Hepatocyte (in vitro differentiated cells): ENCODE measurements at regions not wholly inside any gene's neighbourhood (a gene's known extent, or its start where the extent isn't known, plus 50 kb on each side); places are given as distances from the start of the nearest gene placed in this dataset.

Experiments
- DNase-seq: peaks from one replicate; pipeline ENCODE4 v3.0.0-alpha.2; 2016; ENCODE audit warnings: low spot score
- H2AFZ ChIP-seq: fragments of 200-600 bp; sonication (generic); 2 replicates; pipeline ENCODE4 v1.6.0; 2016; ENCODE audit warnings: antibody characterized with exemption, mild to moderate bottlenecking
- H3K27ac ChIP-seq: fragments of 200-600 bp; sonication (generic); 2 replicates; pipeline ENCODE4 v1.5.1; 2016; ENCODE audit warnings: mild to moderate bottlenecking
- H3K27me3 ChIP-seq: fragments of 200-600 bp; sonication (generic); 2 replicates; pipeline ENCODE4 v1.6.1; 2016
- H3K36me3 ChIP-seq: fragments of 200-600 bp; sonication (generic); replicated peaks from 2 replicates; pipeline ENCODE4 v1.5.1; 2016; ENCODE audit warnings: low read depth; ENCODE audit not compliant: insufficient read depth
- H3K4me1 ChIP-seq: fragments of 200-600 bp; sonication (generic); 2 replicates; pipeline ENCODE4 v1.5.1; 2016; ENCODE audit warnings: mild to moderate bottlenecking, moderate library complexity; ENCODE audit not compliant: insufficient read depth
- H3K4me2 ChIP-seq: fragments of 200-600 bp; sonication (generic); 2 replicates; pipeline ENCODE4 v1.6.0; 2016
- H3K4me3 ChIP-seq: fragments of 200-600 bp; sonication (generic); 2 replicates; pipeline ENCODE4 v1.5.1; 2016; ENCODE audit warnings: mild to moderate bottlenecking
- H3K79me2 ChIP-seq: fragments of 200-600 bp; sonication (generic); 2 replicates; pipeline ENCODE4 v1.6.0; 2017; ENCODE audit warnings: mild to moderate bottlenecking
- H3K9me2 ChIP-seq: fragments of 200-600 bp; sonication (generic); replicated peaks from 2 replicates; pipeline ENCODE4 v1.6.0; 2017; ENCODE audit warnings: mild to moderate bottlenecking; ENCODE audit not compliant: insufficient read depth
- H3K9me3 ChIP-seq: fragments of 200-600 bp; sonication (generic); 2 replicates; pipeline ENCODE4 v1.5.1; 2016; ENCODE audit warnings: low read depth, mild to moderate bottlenecking
- H4K20me1 ChIP-seq: fragments of 200-600 bp; sonication (generic); 2 replicates; pipeline ENCODE4 v1.6.0; 2016; ENCODE audit warnings: mild to moderate bottlenecking; ENCODE audit not compliant: insufficient read depth, poor library complexity, severe bottlenecking
- CTCF ChIP-seq: fragments of 200-600 bp; sonication (generic); IDR thresholded peaks from 2 replicates; pipeline ENCODE4 v1.5.1; 2016; ENCODE audit warnings: antibody characterized with exemption, mild to moderate bottlenecking; ENCODE audit not compliant: poor library complexity
- EZH2 ChIP-seq: fragments of 200-600 bp; sonication (generic); IDR thresholded peaks from 2 replicates; pipeline ENCODE4 v1.6.1; 2016; ENCODE audit warnings: antibody characterized with exemption, mild to moderate bottlenecking, borderline replicate concordance
- EZH2phosphoT487 ChIP-seq: fragments of 200-600 bp; sonication (generic); IDR thresholded peaks from one replicate; pipeline ENCODE4 v1.6.1; 2018; ENCODE audit warnings: antibody characterized with exemption, mild to moderate bottlenecking, low read depth, moderate library complexity; ENCODE audit not compliant: unreplicated experiment, severe bottlenecking
- WGBS: methylation state at CpG from one replicate; pipeline ENCODE4 v1.1.6; 2016; ENCODE audit warnings: low lambda C conversion rate; ENCODE audit errors: missing lambda C conversion rate; 5-methylcytosine and 5-hydroxymethylcytosine counted together

GRCh38 chr4:3353752-3354454 is 61.1 kb downstream of the RGS12 start:
- no peaks in the 10 kb centered on the region for H3K36me3 ChIP-seq
- no peak for DNase-seq
- no peak overlapping the region for H3K4me2 ChIP-seq
- peak overlapping the region; percentile 17 for H3K27ac ChIP-seq
- no peak for TF ChIP-seq CTCF
- TF ChIP-seq EZH2 = no peak
- TF ChIP-seq EZH2phosphoT487 = no peak
- H3K9me3 ChIP-seq = no peaks in the 10 kb centered on the region
- H3K27me3 ChIP-seq = no peaks in the 10 kb centered on the region
- 88% methylated on average over 4 of the region's 4 CpGs for WGBS
- H3K4me3 ChIP-seq = no peak overlapping the region
- peaks cover 4% of the 10 kb centered on the region for H3K4me1 ChIP-seq
- peaks cover 46% of the 10 kb centered on the region for H3K79me2 ChIP-seq
- no peak overlapping the region for H2AFZ ChIP-seq
- H3K9me2 ChIP-seq = no peaks in the 10 kb centered on the region
- H4K20me1 ChIP-seq = no peaks in the 10 kb centered on the region

GRCh38 chr4:3354455-3354811 is 61.6 kb downstream of the RGS12 start:
- Histone ChIP-seq H4K20me1 (no peaks in the 10 kb centered on the region), H3K9me2 (no peaks in the 10 kb centered on the region), H3K4me3 (no peak overlapping the region), H3K4me2 (no peak overlapping the region), H2AFZ (no peak overlapping the region), H3K36me3 (no peaks in the 10 kb centered on the region), H3K27ac (peak overlapping the region; percentile 29), H3K79me2 (peaks cover 48% of the 10 kb centered on the region), H3K4me1 (peaks cover 4% of the 10 kb centered on the region), H3K9me3 (no peaks in the 10 kb centered on the region), H3K27me3 (no peaks in the 10 kb centered on the region)
- DNase-seq = no peak
- TF ChIP-seq EZH2phosphoT487 = no peak
- TF ChIP-seq EZH2 = no peak
- no peak for TF ChIP-seq CTCF
- WGBS = 49% methylated on average over 4 of the region's 4 CpGs

- no peaks in the 10 kb centered on the region for H3K9me2 ChIP-seq
- H3K4me2 ChIP-seq = no peak overlapping the region
- H3K4me1 ChIP-seq = peaks cover 4% of the 10 kb centered on the region
- no peaks in the 10 kb centered on the region for H3K36me3 ChIP-seq
- no peak overlapping the region for H3K27ac ChIP-seq
- H3K79me2 ChIP-seq = peaks cover 57% of the 10 kb centered on the region
- H3K9me3 ChIP-seq = no peaks in the 10 kb centered on the region
- no peak overlapping the region for H3K4me3 ChIP-seq
- DNase-seq = no peak
- no peaks in the 10 kb centered on the region for H4K20me1 ChIP-seq
- H3K27me3 ChIP-seq = no peaks in the 10 kb centered on the region
- 95% methylated on average over 8 of the region's 8 CpGs for WGBS
- no peak for TF ChIP-seq EZH2phosphoT487
- no peak for TF ChIP-seq CTCF
- TF ChIP-seq EZH2 = no peak
- no peak overlapping the region for H2AFZ ChIP-seq
Observed at GRCh38 chr4:3355266-3355748, 62.5 kb downstream of the RGS12 start.
